ENCODE measurements at regions not wholly inside any gene's neighbourhood (a gene's known extent, or its start where the extent isn't known, plus 50 kb on each side); places are given as distances from the start of the nearest gene placed in this dataset.

DNA sequence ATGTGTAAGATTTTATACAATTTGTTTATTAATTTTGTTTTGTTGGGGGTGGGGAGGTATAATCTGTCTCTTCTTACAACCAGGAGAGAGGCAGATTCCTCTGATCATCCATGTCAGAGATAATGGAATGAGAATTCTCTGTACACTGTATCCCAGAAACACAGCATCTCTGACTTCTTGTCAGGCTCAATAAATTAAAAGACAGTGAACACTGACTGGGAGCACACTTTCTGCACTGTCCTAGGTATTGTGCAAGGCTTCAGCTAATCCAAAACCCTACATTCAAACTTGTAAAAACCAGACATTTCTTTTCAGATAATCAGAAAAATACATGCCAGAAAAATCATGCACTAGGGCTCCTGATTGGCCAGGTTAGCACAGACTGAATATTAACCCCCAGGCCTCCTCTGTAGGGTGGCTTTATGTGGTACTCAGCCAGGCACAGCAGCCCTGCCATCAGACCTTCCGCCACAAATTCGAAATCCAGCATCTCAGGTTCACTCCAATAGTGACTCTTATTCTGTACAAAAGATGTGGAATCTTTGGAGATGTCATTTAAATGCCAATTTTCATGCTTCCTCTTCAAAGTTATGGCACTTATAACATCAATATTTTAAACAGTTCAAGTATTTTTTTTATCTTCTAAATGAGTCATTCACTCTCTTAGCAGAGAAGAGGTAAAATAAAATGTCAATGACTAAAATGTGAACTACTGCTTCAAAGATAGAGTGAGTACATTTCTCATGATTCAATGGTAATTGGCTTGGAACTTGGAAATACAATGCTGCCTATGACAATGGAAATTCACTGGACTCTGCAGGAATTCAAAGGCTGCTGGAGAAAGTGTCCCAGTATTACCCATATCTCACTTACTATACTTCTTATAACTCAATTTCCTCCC lies 211.5 kb downstream of the KLF12 start:
- no peak for TF ChIP-seq OSR1 (CRISPR knock-in tag; IDR thresholded peaks at IDR 0.05)
- no peak for TF ChIP-seq ZFP3 (CRISPR knock-in tag; IDR thresholded peaks at IDR 0.05)
- TF ChIP-seq TOX (CRISPR knock-in tag; IDR thresholded peaks at IDR 0.05; ENCODE audit: borderline replicate concordance): no peak
